K562 (cell line): ENCODE measurements at regions not wholly inside any gene's neighbourhood (a gene's known extent, or its start where the extent isn't known, plus 50 kb on each side); places are given as distances from the start of the nearest gene placed in this dataset.

ENCODE experiments used
- CBFB ChIP-seq: sonication (generic); formaldehyde crosslinking; IDR thresholded peaks from 2 replicates; pipeline ENCODE4 v1.4.0; 2020; ENCODE audit warnings: mild to moderate bottlenecking, missing genetic modification reagents
- MAX ChIP-seq: sonication (generic); formaldehyde crosslinking; IDR thresholded peaks from 2 replicates; pipeline ENCODE4 v1.9.0; 2022; ENCODE audit warnings: mild to moderate bottlenecking, missing genetic modification reagents
- SP1 ChIP-seq: sonication (generic); formaldehyde crosslinking; IDR thresholded peaks from 2 replicates; pipeline ENCODE4 v1.8.1; 2022; ENCODE audit warnings: mild to moderate bottlenecking, missing genetic modification reagents
- STAG1 ChIP-seq: sonication (generic); formaldehyde crosslinking; IDR thresholded peaks from 2 replicates; pipeline ENCODE4 v1.5.0; 2020; ENCODE audit warnings: missing genetic modification reagents, borderline replicate concordance
- ZBTB8A ChIP-seq: fragments of 450-650 bp; IDR thresholded peaks from 2 replicates; pipeline ENCODE4 v1.6.1; 2018; ENCODE audit warnings: mild to moderate bottlenecking, moderate library complexity; ENCODE audit not compliant: partially characterized antibody

GRCh38 chr16:81151648-81152310 lies 55.6 kb upstream of the GCSH start:
- TF ChIP-seq CBFB (CRISPR knock-in tag) (no peak), MAX (no peak), ZBTB8A (no peak), STAG1 (CRISPR knock-in tag) (no peak), SP1 (no peak)
